ENCODE measurements at regions not wholly inside any gene's neighbourhood (a gene's known extent, or its start where the extent isn't known, plus 50 kb on each side); places are given as distances from the start of the nearest gene placed in this dataset.

DNA sequence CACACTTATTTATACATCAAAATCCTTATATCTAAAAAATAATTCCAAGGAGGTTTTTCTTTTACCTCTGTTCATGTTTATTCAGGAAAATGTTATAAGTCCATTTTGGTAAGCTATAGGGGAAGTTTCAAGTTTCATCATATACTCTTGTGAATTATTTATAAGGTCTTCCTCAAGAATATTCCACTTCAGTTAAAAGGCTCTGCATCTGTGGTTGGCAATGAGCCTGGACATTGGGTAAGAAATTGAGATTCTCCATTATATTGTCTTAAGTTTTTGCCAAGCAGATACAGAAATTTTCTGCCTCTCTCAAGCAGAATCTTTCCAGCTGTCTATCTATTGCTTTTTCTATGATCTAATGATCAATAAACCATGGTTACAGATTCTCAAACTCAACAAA is 641.9 kb downstream of the NLGN4X start:
- no peak for TF ChIP-seq POLR2AphosphoS5 (IDR thresholded peaks at IDR 0.05)
- TF ChIP-seq, protein P1, sequence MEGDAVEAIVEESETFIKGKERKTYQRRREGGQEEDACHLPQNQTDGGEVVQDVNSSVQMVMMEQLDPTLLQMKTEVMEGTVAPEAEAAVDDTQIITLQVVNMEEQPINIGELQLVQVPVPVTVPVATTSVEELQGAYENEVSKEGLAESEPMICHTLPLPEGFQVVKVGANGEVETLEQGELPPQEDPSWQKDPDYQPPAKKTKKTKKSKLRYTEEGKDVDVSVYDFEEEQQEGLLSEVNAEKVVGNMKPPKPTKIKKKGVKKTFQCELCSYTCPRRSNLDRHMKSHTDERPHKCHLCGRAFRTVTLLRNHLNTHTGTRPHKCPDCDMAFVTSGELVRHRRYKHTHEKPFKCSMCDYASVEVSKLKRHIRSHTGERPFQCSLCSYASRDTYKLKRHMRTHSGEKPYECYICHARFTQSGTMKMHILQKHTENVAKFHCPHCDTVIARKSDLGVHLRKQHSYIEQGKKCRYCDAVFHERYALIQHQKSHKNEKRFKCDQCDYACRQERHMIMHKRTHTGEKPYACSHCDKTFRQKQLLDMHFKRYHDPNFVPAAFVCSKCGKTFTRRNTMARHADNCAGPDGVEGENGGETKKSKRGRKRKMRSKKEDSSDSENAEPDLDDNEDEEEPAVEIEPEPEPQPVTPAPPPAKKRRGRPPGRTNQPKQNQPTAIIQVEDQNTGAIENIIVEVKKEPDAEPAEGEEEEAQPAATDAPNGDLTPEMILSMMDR (IDR thresholded peaks at IDR 0.05; ENCODE audit: poor library complexity, severe bottlenecking) = no peak
- TF ChIP-seq, protein P2, sequence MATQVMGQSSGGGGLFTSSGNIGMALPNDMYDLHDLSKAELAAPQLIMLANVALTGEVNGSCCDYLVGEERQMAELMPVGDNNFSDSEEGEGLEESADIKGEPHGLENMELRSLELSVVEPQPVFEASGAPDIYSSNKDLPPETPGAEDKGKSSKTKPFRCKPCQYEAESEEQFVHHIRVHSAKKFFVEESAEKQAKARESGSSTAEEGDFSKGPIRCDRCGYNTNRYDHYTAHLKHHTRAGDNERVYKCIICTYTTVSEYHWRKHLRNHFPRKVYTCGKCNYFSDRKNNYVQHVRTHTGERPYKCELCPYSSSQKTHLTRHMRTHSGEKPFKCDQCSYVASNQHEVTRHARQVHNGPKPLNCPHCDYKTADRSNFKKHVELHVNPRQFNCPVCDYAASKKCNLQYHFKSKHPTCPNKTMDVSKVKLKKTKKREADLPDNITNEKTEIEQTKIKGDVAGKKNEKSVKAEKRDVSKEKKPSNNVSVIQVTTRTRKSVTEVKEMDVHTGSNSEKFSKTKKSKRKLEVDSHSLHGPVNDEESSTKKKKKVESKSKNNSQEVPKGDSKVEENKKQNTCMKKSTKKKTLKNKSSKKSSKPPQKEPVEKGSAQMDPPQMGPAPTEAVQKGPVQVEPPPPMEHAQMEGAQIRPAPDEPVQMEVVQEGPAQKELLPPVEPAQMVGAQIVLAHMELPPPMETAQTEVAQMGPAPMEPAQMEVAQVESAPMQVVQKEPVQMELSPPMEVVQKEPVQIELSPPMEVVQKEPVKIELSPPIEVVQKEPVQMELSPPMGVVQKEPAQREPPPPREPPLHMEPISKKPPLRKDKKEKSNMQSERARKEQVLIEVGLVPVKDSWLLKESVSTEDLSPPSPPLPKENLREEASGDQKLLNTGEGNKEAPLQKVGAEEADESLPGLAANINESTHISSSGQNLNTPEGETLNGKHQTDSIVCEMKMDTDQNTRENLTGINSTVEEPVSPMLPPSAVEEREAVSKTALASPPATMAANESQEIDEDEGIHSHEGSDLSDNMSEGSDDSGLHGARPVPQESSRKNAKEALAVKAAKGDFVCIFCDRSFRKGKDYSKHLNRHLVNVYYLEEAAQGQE (IDR thresholded peaks at IDR 0.05; ENCODE audit: borderline replicate concordance) = no peak
- TF ChIP-seq MXI1 (conservative IDR thresholded peaks at IDR 0.05; ENCODE audit: poor library complexity, severe bottlenecking) = no peak
- TF ChIP-seq EZH2 (IDR thresholded peaks at IDR 0.05; ENCODE audit: borderline replicate concordance, insufficient read depth, low read length, poor library complexity, severe bottlenecking) = no peak
- no peak for TF ChIP-seq TAF1 (IDR thresholded peaks at IDR 0.05; ENCODE audit: low read depth)
- no peak for TF ChIP-seq SMC3 (conservative IDR thresholded peaks at IDR 0.05; ENCODE audit: poor library complexity)
- TF ChIP-seq EP300 (conservative IDR thresholded peaks at IDR 0.05; ENCODE audit: poor library complexity, severe bottlenecking) = no peak
- no peak for TF ChIP-seq RAD21 (conservative IDR thresholded peaks at IDR 0.05)

Measured in neural cell (in vitro differentiated cells).